AG10803 (cell line): ENCODE measurements at regions not wholly inside any gene's neighbourhood (a gene's known extent, or its start where the extent isn't known, plus 50 kb on each side); places are given as distances from the start of the nearest gene placed in this dataset.
"Not testable (repeated sequence)": the region's sequence is repeated elsewhere in the genome, so short reads cannot be mapped to it uniquely, and the experiment has no call there.

Experiments
- DNase-seq: peaks from one replicate; pipeline ENCODE4 v3.0.0; 2010; ENCODE audit warnings: low read depth
- H3K4me3 ChIP-seq: 2 replicates; pipeline ENCODE4 v1.5.1; 2011; ENCODE audit warnings: mild to moderate bottlenecking, low read length, control low read depth
- TF ChIP-seq, protein P1 (sequence below): conservative IDR thresholded peaks from 2 replicates; pipeline ENCODE4 v1.5.1; 2011; ENCODE audit warnings: mild to moderate bottlenecking, low read length, control low read depth, inconsistent platforms

DNA sequence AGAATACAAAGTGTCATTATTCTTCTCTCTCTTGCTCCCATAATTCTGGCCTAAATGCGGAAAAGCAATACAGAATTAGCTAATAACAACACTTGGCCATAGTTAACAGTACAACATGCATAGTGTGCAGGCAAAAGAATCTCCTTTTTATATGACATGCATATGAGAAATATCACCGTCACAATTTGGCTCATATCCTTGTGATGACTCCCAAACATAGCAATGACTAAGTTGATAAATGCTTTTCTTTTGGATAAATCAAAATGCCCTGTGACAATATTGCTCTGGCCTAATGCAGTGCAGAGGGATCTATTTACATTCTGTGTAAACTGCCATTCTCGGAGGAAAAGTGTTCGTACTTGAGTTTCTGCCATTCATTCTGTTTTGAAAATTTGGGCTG, 121.9 kb upstream of the GHR start:
- H3K4me3 ChIP-seq, result no peak overlapping the region
- TF ChIP-seq, protein P1, sequence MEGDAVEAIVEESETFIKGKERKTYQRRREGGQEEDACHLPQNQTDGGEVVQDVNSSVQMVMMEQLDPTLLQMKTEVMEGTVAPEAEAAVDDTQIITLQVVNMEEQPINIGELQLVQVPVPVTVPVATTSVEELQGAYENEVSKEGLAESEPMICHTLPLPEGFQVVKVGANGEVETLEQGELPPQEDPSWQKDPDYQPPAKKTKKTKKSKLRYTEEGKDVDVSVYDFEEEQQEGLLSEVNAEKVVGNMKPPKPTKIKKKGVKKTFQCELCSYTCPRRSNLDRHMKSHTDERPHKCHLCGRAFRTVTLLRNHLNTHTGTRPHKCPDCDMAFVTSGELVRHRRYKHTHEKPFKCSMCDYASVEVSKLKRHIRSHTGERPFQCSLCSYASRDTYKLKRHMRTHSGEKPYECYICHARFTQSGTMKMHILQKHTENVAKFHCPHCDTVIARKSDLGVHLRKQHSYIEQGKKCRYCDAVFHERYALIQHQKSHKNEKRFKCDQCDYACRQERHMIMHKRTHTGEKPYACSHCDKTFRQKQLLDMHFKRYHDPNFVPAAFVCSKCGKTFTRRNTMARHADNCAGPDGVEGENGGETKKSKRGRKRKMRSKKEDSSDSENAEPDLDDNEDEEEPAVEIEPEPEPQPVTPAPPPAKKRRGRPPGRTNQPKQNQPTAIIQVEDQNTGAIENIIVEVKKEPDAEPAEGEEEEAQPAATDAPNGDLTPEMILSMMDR, result no peak
- peak; percentile 1 for DNase-seq

DNA sequence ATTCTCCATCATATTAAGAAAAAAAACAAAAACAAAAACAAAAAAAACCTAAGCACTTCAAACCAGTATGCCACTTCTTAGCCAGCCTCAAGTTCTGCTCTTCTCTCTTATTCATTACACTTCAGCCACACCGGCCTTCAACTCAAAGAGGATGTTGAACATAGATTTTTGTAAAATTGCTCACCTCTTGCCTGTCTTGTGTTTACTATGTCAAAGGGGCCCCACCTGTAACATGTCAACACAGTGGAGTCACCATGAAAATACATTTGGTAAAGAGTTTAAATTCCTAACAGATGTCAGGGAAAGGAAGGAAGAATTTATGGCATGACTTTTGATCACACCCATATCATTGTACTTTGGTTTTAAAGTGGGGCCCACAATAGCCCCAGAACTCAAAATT, 121.1 kb upstream of the GHR start:
- TF ChIP-seq, protein P1, result no peak
- no peak for DNase-seq
- H3K4me3 ChIP-seq, result no peak overlapping the region

DNA sequence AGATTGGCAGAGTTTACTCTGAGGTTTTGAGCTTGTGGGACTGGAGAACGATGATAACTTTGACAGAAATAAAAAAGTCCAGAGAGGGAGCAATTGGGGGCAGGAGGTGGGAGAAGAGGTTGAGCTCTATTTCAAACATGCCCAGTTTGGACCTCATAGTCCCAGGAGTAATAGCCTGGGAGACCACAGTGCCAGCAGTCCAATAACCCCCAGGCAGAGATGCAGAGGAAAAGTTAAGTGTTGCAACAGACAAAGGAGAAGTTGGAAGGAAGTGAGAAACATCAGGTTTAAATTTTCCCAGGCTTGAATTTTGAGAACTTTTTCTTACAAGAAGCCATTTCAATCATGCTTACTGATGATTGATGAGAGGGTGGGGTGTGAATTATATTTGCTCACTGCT, 117.0 kb upstream of the GHR start:
- TF ChIP-seq, protein P1, result no peak
- DNase-seq, result no peak
- H3K4me3 ChIP-seq, result no peak overlapping the region

DNA sequence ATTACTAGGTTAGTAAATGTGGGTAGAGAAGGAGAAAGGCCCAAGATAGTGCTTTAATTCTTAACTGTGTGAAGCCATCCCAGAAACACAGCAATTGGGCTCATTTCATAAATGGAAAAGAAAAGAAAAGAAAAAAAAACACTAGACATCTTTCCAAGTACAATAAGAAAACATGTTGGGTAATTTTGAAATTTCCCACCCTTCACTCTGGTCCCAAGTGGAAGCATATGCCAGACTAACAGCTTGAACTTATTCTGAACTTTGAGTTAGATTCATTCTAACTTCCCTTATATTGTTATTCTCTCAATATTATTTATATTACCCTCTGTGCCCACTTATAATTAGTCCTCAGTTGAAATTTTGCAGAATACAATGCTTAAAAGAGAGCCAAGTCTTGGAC, 113.4 kb upstream of the GHR start:
- TF ChIP-seq, protein P1, result no peak

DNA sequence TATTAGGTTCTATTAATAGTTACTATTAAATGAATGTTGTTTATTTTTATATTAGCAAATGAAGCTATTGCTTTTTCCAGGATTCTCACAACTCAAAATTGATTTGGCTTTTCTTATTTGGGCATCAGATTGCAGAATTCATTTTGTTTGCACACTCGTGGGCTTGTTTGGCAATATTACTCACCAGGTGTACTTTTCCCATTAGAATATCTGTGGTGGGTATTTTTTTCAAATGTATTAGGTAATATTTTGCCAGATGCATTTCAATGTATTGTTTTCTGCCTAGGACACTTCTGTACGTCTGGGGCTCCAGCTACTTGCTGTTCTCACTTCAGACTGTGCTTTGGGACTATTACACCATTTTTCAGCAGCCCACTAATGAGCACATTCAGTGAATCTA, 108.0 kb upstream of the GHR start:
- TF ChIP-seq, protein P1, result no peak
- H3K4me3 ChIP-seq, result no peak overlapping the region
- no peak for DNase-seq

More for the DNA sequence above, 113.4 kb upstream of the GHR start:
- no peak overlapping the region for H3K4me3 ChIP-seq
- no peak for DNase-seq

DNA sequence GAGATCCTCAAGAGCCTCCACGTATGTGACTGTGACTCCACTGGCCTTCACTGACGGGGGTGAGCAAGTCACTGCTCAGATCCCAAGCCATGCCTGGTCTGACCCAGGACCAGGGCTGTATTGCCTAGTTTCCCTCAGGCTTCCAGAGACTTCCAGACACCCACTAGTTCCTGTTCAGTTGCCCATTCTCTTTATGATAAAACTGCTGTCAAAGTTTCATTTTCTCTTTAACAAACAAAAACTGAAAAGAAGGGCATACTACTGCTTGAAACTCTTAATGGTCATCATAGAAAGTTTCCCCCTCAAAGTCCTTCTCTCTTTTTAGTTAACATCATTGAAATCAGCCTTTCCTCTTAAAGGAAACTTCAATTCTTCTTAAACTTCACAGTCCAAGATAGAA, 105.7 kb upstream of the GHR start:
- no peak for DNase-seq
- H3K4me3 ChIP-seq, result no peak overlapping the region
- TF ChIP-seq, protein P1, result no peak

DNA sequence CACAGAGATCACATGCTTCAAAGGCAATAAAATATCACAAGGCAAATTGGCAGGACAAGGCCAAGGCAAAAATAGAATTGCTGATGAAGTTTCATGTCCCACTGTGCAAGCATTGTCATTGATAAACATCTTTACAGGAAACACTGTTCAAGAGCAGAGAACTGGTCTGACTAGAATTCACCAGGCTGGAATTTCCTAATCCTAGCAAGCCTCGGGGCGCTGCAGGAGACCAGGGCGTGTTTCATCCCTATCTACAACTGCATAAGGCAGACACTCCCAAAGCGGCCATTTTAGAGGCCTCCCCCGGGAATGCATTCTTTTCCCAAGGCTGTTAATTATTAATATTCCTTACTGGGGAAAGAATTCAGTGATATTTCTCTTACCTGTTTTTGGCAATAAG, 103.7 kb upstream of the GHR start:
- not testable (repeated sequence) for DNase-seq, H3K4me3 ChIP-seq

- no peak overlapping the region for H3K4me3 ChIP-seq
- DNase-seq, result no peak
- TF ChIP-seq, protein P1, result no peak
These were observed 101.5 kb upstream of the GHR start for GRCh38 chr5:42321785-42322184.
